HG02610 (cell line): ENCODE measurements at regions not wholly inside any gene's neighbourhood (a gene's known extent, or its start where the extent isn't known, plus 50 kb on each side); places are given as distances from the start of the nearest gene placed in this dataset.
"Not testable (repeated sequence)": the region's sequence is repeated elsewhere in the genome, so short reads cannot be mapped to it uniquely, and the experiment has no call there.

ENCODE experiments used
- ATAC-seq: cut with Tn5 transposase; IDR thresholded peaks from one replicate; pipeline ENCODE4 v1.9.1; 2021; ENCODE audit warnings: mild to moderate bottlenecking, moderate library complexity; ENCODE audit not compliant: unreplicated experiment

GRCh38 chr14:40757376-40757950 is 849.2 kb upstream of the LRFN5 start:
- no peak for ATAC-seq

- no peak for ATAC-seq
Observed at GRCh38 chr14:40733206-40733605, 873.5 kb upstream of the LRFN5 start.

- no peak for ATAC-seq
Observed at GRCh38 chr14:40727107-40727506, 879.6 kb upstream of the LRFN5 start.

- ATAC-seq = no peak
Observed at GRCh38 chr14:40713387-40713786, 893.3 kb upstream of the LRFN5 start.

GRCh38 chr14:40697231-40697630 is 909.4 kb upstream of the LRFN5 start:
- ATAC-seq = no peak

GRCh38 chr14:40694023-40694422 is 912.7 kb upstream of the LRFN5 start:
- ATAC-seq = no peak

GRCh38 chr14:40691066-40691465 is 915.6 kb upstream of the LRFN5 start:
- ATAC-seq = no peak

GRCh38 chr14:40685764-40686163 is 920.9 kb upstream of the LRFN5 start:
- no peak for ATAC-seq

- no peak for ATAC-seq
Observed at GRCh38 chr14:40684328-40684727, 922.3 kb upstream of the LRFN5 start.

- ATAC-seq = no peak
Observed at GRCh38 chr14:40682131-40682913, 924.4 kb upstream of the LRFN5 start.

- ATAC-seq = no peak
Observed at GRCh38 chr14:40679256-40679655, 927.4 kb upstream of the LRFN5 start.

GRCh38 chr14:40677206-40677605 is 929.5 kb upstream of the LRFN5 start:
- not testable (repeated sequence) for ATAC-seq

- ATAC-seq = no peak
Observed at GRCh38 chr14:40674502-40674901, 932.2 kb upstream of the LRFN5 start.

GRCh38 chr14:40656311-40656710 is 950.4 kb upstream of the LRFN5 start:
- no peak for ATAC-seq

- no peak for ATAC-seq
Observed at GRCh38 chr14:40652089-40652691, 954.5 kb upstream of the LRFN5 start.

- no peak for ATAC-seq
Observed at GRCh38 chr14:40630471-40630870, 976.2 kb upstream of the LRFN5 start.

- ATAC-seq = not testable (repeated sequence)
Observed at GRCh38 chr14:40629551-40630137, 977.0 kb upstream of the LRFN5 start.

GRCh38 chr14:40629144-40629543 is 977.5 kb upstream of the LRFN5 start:
- ATAC-seq = no peak

- ATAC-seq = no peak
Observed at GRCh38 chr14:40623643-40624042, 983.0 kb upstream of the LRFN5 start.

- ATAC-seq = no peak
Observed at GRCh38 chr14:40618225-40618898, 988.3 kb upstream of the LRFN5 start.

GRCh38 chr14:40616579-40616978 is 990.1 kb upstream of the LRFN5 start:
- no peak for ATAC-seq
